Pancreas (tissue), 10 donors: ENCODE measurements at regions not wholly inside any gene's neighbourhood (a gene's known extent, or its start where the extent isn't known, plus 50 kb on each side); places are given as distances from the start of the nearest gene placed in this dataset.
A peak's percentile ranks its signal among the peaks of the same experiment; 100 is the strongest.
"Not testable (repeated sequence)": the region's sequence is repeated elsewhere in the genome, so short reads cannot be mapped to it uniquely, and the experiment has no call there.

ENCODE experiments used
- ATAC-seq, 4 donors: fragments of 200-7000 bp; cut with Tn5 transposase; one replicate each; pipeline versions ENCODE4 v1.8.0 to v1.9.1; 2020; ENCODE audit warnings: mild to moderate bottlenecking in 4 of 4, moderate library complexity in 4 of 4
- DNase-seq, 6 donors: peaks; one replicate each; pipeline ENCODE4 v3.0.0-alpha.2; 2020
- FAIRE-seq: peaks from 2 replicates; lab custom pipeline; 2012; peaks lifted over from hg19 to GRCh38; lab: Jason Lieb, UNC
- H3K27ac ChIP-seq, 4 donors: fragments of 200-600 bp; sonication (generic); 1 replicate in 3 of 4; 2 replicates in 1 of 4; pipeline versions ENCODE4 v1.5.0 to v1.8.0; 2020
- H3K27me3 ChIP-seq, 4 donors: fragments of 200-600 bp; one replicate each; pipeline ENCODE4 v1.8.0; 2021
- H3K36me3 ChIP-seq, 3 donors: fragments of 200-600 bp; sonication (generic) in 1 of 3; one replicate each; pipeline versions ENCODE4 v1.5.0 to v1.8.0; 2020 to 2021
- H3K4me1 ChIP-seq, 3 donors: fragments of 200-600 bp; one replicate each; pipeline ENCODE4 v1.8.0; 2021
- H3K4me3 ChIP-seq, 4 donors: fragments of 200-600 bp; sonication (generic) in 2 of 4; one replicate each; pipeline versions ENCODE4 v1.5.0 to v1.8.0; 2020 to 2021
- H3K9me3 ChIP-seq, 4 donors: fragments of 200-600 bp; one replicate each; pipeline ENCODE4 v1.8.0; 2021
- WGBS, 2 donors: extraction: QIAGEN DNeasy Blood & Tissue Kit; methylation state at CpG; one replicate each; pipeline ENCODE4 v1.1.7; 2013; 5-methylcytosine and 5-hydroxymethylcytosine counted together
- intact Hi-C, 3 donors: fragments of 100-400 bp; cut with DNase I; formaldehyde crosslinking; loops; one replicate each; pipeline versions ENCODE4 v1.11.1 to v1.14.2; 2022
- TF ChIP-seq, protein P1 (sequence below), 4 donors: fragments of 200-600 bp; sonication (generic) in 3 of 4; IDR thresholded peaks; one replicate each; pipeline versions ENCODE4 v1.5.0 to v1.8.0; 2021; ENCODE audit warnings: antibody characterized with exemption in 4 of 4
- donor health status: healthy with polysubstance abuse.
- donor health status: DM: no; HTN: no; CAD: no; lungs with moderate emphysema.
- donor health status: DM: no; HTN: no; CAD: no.
- donor health status: control.
- donor health status: control.
- donor health status: Bipolar disorder and iron deficiency.
- donor health status: DM: yes; HTN: yes; CAD: no.
- donor health status: DM: no; HTN: no; CAD: no.
- donor health status: DM: no; HTN: no; CAD: no.
- donor health status: DM: yes; HTN: yes; CAD: no.

- no peaks in the 10 kb centered on the region for H3K4me1 ChIP-seq
- H3K9me3 ChIP-seq = no peaks in the 10 kb centered on the region
- no peaks in the 10 kb centered on the region for H3K36me3 ChIP-seq
- TF ChIP-seq, protein P1, sequence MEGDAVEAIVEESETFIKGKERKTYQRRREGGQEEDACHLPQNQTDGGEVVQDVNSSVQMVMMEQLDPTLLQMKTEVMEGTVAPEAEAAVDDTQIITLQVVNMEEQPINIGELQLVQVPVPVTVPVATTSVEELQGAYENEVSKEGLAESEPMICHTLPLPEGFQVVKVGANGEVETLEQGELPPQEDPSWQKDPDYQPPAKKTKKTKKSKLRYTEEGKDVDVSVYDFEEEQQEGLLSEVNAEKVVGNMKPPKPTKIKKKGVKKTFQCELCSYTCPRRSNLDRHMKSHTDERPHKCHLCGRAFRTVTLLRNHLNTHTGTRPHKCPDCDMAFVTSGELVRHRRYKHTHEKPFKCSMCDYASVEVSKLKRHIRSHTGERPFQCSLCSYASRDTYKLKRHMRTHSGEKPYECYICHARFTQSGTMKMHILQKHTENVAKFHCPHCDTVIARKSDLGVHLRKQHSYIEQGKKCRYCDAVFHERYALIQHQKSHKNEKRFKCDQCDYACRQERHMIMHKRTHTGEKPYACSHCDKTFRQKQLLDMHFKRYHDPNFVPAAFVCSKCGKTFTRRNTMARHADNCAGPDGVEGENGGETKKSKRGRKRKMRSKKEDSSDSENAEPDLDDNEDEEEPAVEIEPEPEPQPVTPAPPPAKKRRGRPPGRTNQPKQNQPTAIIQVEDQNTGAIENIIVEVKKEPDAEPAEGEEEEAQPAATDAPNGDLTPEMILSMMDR (IDR thresholded peaks at IDR 0.05) = no peak
- WGBS, 2 donors = 82 to 85% methylated on average over 1 of the region's 1 CpG
- no peak overlapping the region for H3K4me3 ChIP-seq
- no peak for FAIRE-seq
- intact Hi-C loops = no loop called here
- no peaks in the 10 kb centered on the region for H3K27me3 ChIP-seq
- no peak overlapping the region for H3K27ac ChIP-seq
- ATAC-seq = no peak
- DNase-seq = no peak
These were observed 252.4 kb upstream of the B3GALT2 start for GRCh38 chr1:193438771-193439170.

- H3K4me3 ChIP-seq = no peak overlapping the region
- H3K27me3 ChIP-seq = no peaks in the 10 kb centered on the region
- H3K27ac ChIP-seq = no peak overlapping the region
- H3K9me3 ChIP-seq = no peaks in the 10 kb centered on the region
- no peaks in the 10 kb centered on the region for H3K4me1 ChIP-seq
- TF ChIP-seq, protein P1 (IDR thresholded peaks at IDR 0.05) = no peak
- WGBS, 2 donors = 74 to 84% methylated on average over 2 of the region's 2 CpGs
- ATAC-seq = no peak
- no peaks in the 10 kb centered on the region for H3K36me3 ChIP-seq
- no peak for DNase-seq
- FAIRE-seq = no peak
- intact Hi-C loops = no loop called here
These were observed 251.9 kb upstream of the B3GALT2 start for GRCh38 chr1:193438312-193438711.

DNA sequence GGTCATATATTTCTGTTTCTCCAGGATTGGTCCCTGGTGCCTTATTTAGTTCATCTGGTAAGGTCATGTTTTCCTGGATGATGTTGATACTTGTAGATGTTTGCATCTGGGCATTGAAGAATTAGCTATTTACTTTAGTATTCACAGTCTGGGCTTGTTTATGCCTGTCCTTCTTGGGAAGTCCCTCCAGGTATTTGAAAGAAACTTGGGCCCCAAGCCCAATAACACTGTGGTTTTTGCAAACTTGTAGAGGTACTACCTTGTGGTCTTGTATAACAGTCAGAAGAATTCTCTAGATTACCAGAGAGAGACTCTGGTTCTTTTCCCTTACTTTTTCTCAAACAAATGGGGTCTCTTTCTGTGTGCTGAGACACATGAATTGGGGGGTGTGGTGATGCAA, 251.4 kb upstream of the B3GALT2 start:
- no peak for DNase-seq
- H3K27me3 ChIP-seq = no peaks in the 10 kb centered on the region
- no peak overlapping the region for H3K27ac ChIP-seq
- TF ChIP-seq, protein P1 (IDR thresholded peaks at IDR 0.05) = no peak
- intact Hi-C loops = no loop called here
- no peaks in the 10 kb centered on the region for H3K36me3 ChIP-seq
- H3K4me1 ChIP-seq = no peaks in the 10 kb centered on the region
- H3K4me3 ChIP-seq = no peak overlapping the region
- ATAC-seq = no peak
- FAIRE-seq = no peak
- no peaks in the 10 kb centered on the region for H3K9me3 ChIP-seq

DNA sequence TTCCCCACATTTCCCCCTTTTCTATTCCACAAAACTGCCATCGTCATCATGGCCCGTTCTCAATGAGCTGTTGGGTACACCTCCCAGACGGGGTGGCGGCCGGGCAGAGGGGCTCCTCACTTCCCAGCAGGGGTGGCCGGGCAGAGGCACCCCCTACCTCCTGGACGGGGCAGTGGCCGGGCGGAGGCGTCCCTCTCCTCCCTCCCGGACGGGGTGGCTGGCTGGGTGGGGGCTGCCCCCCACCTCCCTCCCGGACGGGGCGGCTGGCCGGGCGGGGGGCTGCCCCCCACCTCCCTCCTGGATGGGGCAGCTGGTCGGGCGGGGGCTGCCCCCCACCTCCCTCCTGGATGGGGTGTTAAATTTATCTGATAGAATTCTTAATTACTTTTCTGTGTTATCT, 250.9 kb upstream of the B3GALT2 start:
- H3K4me3 ChIP-seq, H3K9me3 ChIP-seq, H3K27ac ChIP-seq, H3K4me1 ChIP-seq, H3K27me3 ChIP-seq, H3K36me3 ChIP-seq, ATAC-seq, intact Hi-C loops, FAIRE-seq: not testable (repeated sequence)
- WGBS, 2 donors = 95 to 98% methylated on average over 19 of the region's 19 CpGs
- peak in 1 of 6 donors; percentile 49 for DNase-seq

- no peak overlapping the region for H3K27ac ChIP-seq
- intact Hi-C loops = no loop called here
- 84 to 92% methylated on average over 1 of the region's 1 CpG for WGBS, 2 donors
- no peak for FAIRE-seq
- TF ChIP-seq, protein P1 (IDR thresholded peaks at IDR 0.05) = no peak
- H3K9me3 ChIP-seq = no peaks in the 10 kb centered on the region
- ATAC-seq = no peak
- no peak overlapping the region for H3K4me3 ChIP-seq
- no peak for DNase-seq
- H3K27me3 ChIP-seq = no peaks in the 10 kb centered on the region
- no peaks in the 10 kb centered on the region for H3K36me3 ChIP-seq
- no peaks in the 10 kb centered on the region for H3K4me1 ChIP-seq
These were observed 249.4 kb upstream of the B3GALT2 start for GRCh38 chr1:193435781-193436180.

GRCh38 chr1:193434319-193434718, 247.9 kb upstream of the B3GALT2 start:
- DNase-seq = no peak
- intact Hi-C loops = no loop called here
- Histone ChIP-seq H3K27me3 (no peaks in the 10 kb centered on the region), H3K27ac (no peak overlapping the region), H3K36me3 (no peaks in the 10 kb centered on the region), H3K4me1 (no peaks in the 10 kb centered on the region), H3K4me3 (no peak overlapping the region), H3K9me3 (no peaks in the 10 kb centered on the region)
- no peak for ATAC-seq
- WGBS, 2 donors = 73 to 76% methylated on average over 1 of the region's 1 CpG
- TF ChIP-seq, protein P1 (IDR thresholded peaks at IDR 0.05) = no peak
- no peak for FAIRE-seq
